HepG2 (cell line): ENCODE measurements at regions not wholly inside any gene's neighbourhood (a gene's known extent, or its start where the extent isn't known, plus 50 kb on each side); places are given as distances from the start of the nearest gene placed in this dataset.

Source experiments
- ATAC-seq: fragments of 200-7000 bp; cut with Tn5 transposase; 3 replicates; pipeline ENCODE4 v1.9.1; 2020; ENCODE audit warnings: mild to moderate bottlenecking, moderate library complexity
- BruUV-seq: library from RNA; stranded (reverse); fragments of 400-500 nt; replicated peaks from 2 replicates; lab custom pipeline; 2021; lab: Mats Ljungman, UMichigan
- CTCF ChIA-PET: fragments of 300-600 bp; formaldehyde crosslinking; extraction: SDS; loops from one replicate; lab custom pipeline; 2021; ENCODE audit warnings: low total read pairs, inconsistent platforms, low intra/inter-chr PET ratio; lab: Yijun Ruan, JAX
- POLR2A ChIA-PET: fragments of 350-600 bp; sonication (Branson Sonifier 250); formaldehyde crosslinking; loops from one replicate; lab custom pipeline; 2020; ENCODE audit warnings: antibody characterized with exemption, inconsistent platforms; lab: Yijun Ruan, JAX
- DNase-seq: peaks from one replicate; pipeline ENCODE4 v3.0.0-alpha.2; 2015; ENCODE audit warnings: low spot score
- FAIRE-seq: peaks from 3 replicates; lab custom pipeline; 2011; peaks lifted over from hg19 to GRCh38; lab: Jason Lieb, UNC
- H2AFZ ChIP-seq: one replicate; pipeline ENCODE4 v1.6.1; 2011; ENCODE audit warnings: low read length, inconsistent platforms
- H3K27ac ChIP-seq: fragments of 300-600 bp; 3 replicates; pipeline ENCODE4 v1.8.0; 2011; ENCODE audit warnings: mixed run types, mild to moderate bottlenecking, mixed read lengths, low read length, inconsistent platforms; ENCODE audit not compliant: insufficient read depth; ENCODE audit errors: extremely low read length
- H3K27me3 ChIP-seq, 2 experiments: fragments of 200-600 bp in 1 of 2; 2 replicates in 1 of 2; 3 replicates in 1 of 2; pipeline versions ENCODE4 v1.6.0 to v1.8.0; 2011; ENCODE audit warnings: low read length in 2 of 2, mild to moderate bottlenecking in 2 of 2, moderate library complexity in 2 of 2, inconsistent platforms in 1 of 2; ENCODE audit not compliant: insufficient read depth in 2 of 2, control insufficient read depth in 1 of 2
- H3K36me3 ChIP-seq, 2 experiments: fragments of 200-600 bp in 1 of 2; replicated peaks in 1 of 2; 2 replicates in 1 of 2; 3 replicates in 1 of 2; pipeline versions ENCODE4 v1.5.1 to v1.8.0; 2011; ENCODE audit warnings: low read length in 2 of 2, inconsistent platforms in 1 of 2; ENCODE audit not compliant: insufficient read depth in 2 of 2, control insufficient read depth in 1 of 2
- H3K4me1 ChIP-seq: 2 replicates; pipeline ENCODE4 v1.5.1; 2012; ENCODE audit warnings: low read length, inconsistent platforms; ENCODE audit not compliant: insufficient read depth
- H3K4me2 ChIP-seq: 2 replicates; pipeline ENCODE4 v1.6.0; 2011; ENCODE audit warnings: low read depth, low read length, inconsistent platforms
- H3K4me3 ChIP-seq, 3 experiments: fragments of 200-600 bp in 1 of 3; sonication (generic), shearing (Covaris generic) in 1 of 3; replicated peaks in 1 of 3; 2 replicates each; pipeline ENCODE4 v1.5.1; 2011 to 2016; ENCODE audit warnings: low read length in 3 of 3, inconsistent platforms in 2 of 3, low read depth in 2 of 3, mild to moderate bottlenecking in 2 of 3, control low read depth in 1 of 3, mixed read lengths in 1 of 3; ENCODE audit not compliant: insufficient read depth in 1 of 3
- H3K79me2 ChIP-seq: one replicate; pipeline ENCODE4 v1.6.1; 2011; ENCODE audit warnings: low read length, inconsistent platforms; ENCODE audit not compliant: insufficient read depth
- H3K9ac ChIP-seq: 2 replicates; pipeline ENCODE4 v1.6.0; 2011; ENCODE audit warnings: mild to moderate bottlenecking, low read depth, low read length, inconsistent platforms; ENCODE audit not compliant: insufficient read depth
- H3K9me3 ChIP-seq: 2 replicates; pipeline ENCODE4 v1.5.1; 2012; ENCODE audit warnings: mild to moderate bottlenecking, low read length
- H4K20me1 ChIP-seq: 2 replicates; pipeline ENCODE4 v1.6.0; 2011; ENCODE audit warnings: inconsistent platforms, mild to moderate bottlenecking, low read length, moderate library complexity; ENCODE audit not compliant: insufficient read depth
- ZBTB40 ChIP-seq, 2 experiments: fragments of 450-650 bp in 1 of 2; sonication (generic) in 1 of 2; formaldehyde crosslinking in 1 of 2; IDR thresholded peaks; 2 replicates each; pipeline versions ENCODE4 v1.6.1 to v1.8.0; 2016 to 2022; ENCODE audit warnings: antibody characterized with exemption in 1 of 2, mild to moderate bottlenecking in 1 of 2, missing genetic modification reagents in 1 of 2
- ZNF574 ChIP-seq: sonication (generic); formaldehyde crosslinking; IDR thresholded peaks from 2 replicates; pipeline ENCODE4 v1.4.0; 2020; ENCODE audit warnings: missing genetic modification reagents
- WGBS: methylation state at CpG from one replicate; pipeline ENCODE4 v1.1.6; 2017; ENCODE audit warnings: low lambda C conversion rate; 5-methylcytosine and 5-hydroxymethylcytosine counted together
- in situ Hi-C: cut with HindIII; loops from 2 replicates; pipeline ENCODE4 v1.10.0; 2017; ENCODE audit warnings: low pct_unique_long_range_greater_than_20kb; ENCODE audit not compliant: extremely low pct_ligation_motif_present
- intact Hi-C: fragments of 100-400 bp; cut with micrococcal nuclease; formaldehyde crosslinking; loops from one replicate; pipeline ENCODE4 v1.10.0; 2022; ENCODE audit not compliant: unreplicated experiment

GRCh38 chr12:111242184-111242583 lies 126.7 kb downstream of the PHETA1 start:
- WGBS, result 48% methylated on average over 5 of the region's 7 CpGs
- no peak overlapping the region for H3K9ac ChIP-seq
- H3K4me3 ChIP-seq, result no peak overlapping the region
- no peaks in the 10 kb centered on the region for H3K9me3 ChIP-seq
- H3K4me2 ChIP-seq, result no peak overlapping the region
- BruUV-seq, result no TSS peak
- no peaks in the 10 kb centered on the region for H4K20me1 ChIP-seq
- no peak for DNase-seq
- in situ Hi-C loops, result no loop called here
- H3K79me2 ChIP-seq, result no peaks in the 10 kb centered on the region
- H3K27me3 ChIP-seq, result peaks cover 0 to 17% of the 10 kb centered on the region in 2 experiments; a peak in 2 of 5 replicates
- ATAC-seq, result no peak
- FAIRE-seq, result no peak
- no peaks in the 10 kb centered on the region for H3K4me1 ChIP-seq
- POLR2A ChIA-PET, result no interaction called here
- TF ChIP-seq ZNF574 (CRISPR knock-in tag) (no peak), ZBTB40 (IDR thresholded peaks at IDR 0.05) (peak; percentile 7; the same call in 1 of the 2 replicates), ZBTB40 (CRISPR knock-in tag; IDR thresholded peaks at IDR 0.05) (no peak; the same call in 1 of the 2 replicates)
- TF ChIP-seq, all 625 proteins: peak for 1
- intact Hi-C loops, result no loop called here
- H3K27ac ChIP-seq, result no peak overlapping the region
- H3K36me3 ChIP-seq, result no peaks in the 10 kb centered on the region
- CTCF ChIA-PET, result no interaction called here
- no peak overlapping the region for H2AFZ ChIP-seq
